GM19351 (cell line): ENCODE measurements at regions not wholly inside any gene's neighbourhood (a gene's known extent, or its start where the extent isn't known, plus 50 kb on each side); places are given as distances from the start of the nearest gene placed in this dataset.
"Not testable (repeated sequence)": the region's sequence is repeated elsewhere in the genome, so short reads cannot be mapped to it uniquely, and the experiment has no call there.

Experiments
- ATAC-seq: cut with Tn5 transposase; IDR thresholded peaks from one replicate; pipeline ENCODE4 v1.9.1; 2021; ENCODE audit warnings: mild to moderate bottlenecking, moderate library complexity; ENCODE audit not compliant: unreplicated experiment

- ATAC-seq: not testable (repeated sequence)
Measured at GRCh38 chr12:54799966-54800365, 54.4 kb upstream of the MUCL1 start.

GRCh38 chr12:54798651-54799050, 55.7 kb upstream of the MUCL1 start:
- ATAC-seq: no peak

- no peak for ATAC-seq
Measured at GRCh38 chr12:54796991-54797390, 57.3 kb upstream of the MUCL1 start.

GRCh38 chr12:54795644-54796043, 58.7 kb upstream of the MUCL1 start:
- ATAC-seq: no peak

- ATAC-seq: no peak
Measured at GRCh38 chr12:54786081-54786480, 68.2 kb upstream of the MUCL1 start.

GRCh38 chr12:54784115-54784514, 70.2 kb upstream of the MUCL1 start:
- ATAC-seq: no peak

GRCh38 chr12:54777031-54777430, 77.3 kb upstream of the MUCL1 start:
- ATAC-seq: not testable (repeated sequence)

- ATAC-seq: no peak
Measured at GRCh38 chr12:54773593-54773992, 80.7 kb upstream of the MUCL1 start.

GRCh38 chr12:54765652-54766051, 88.7 kb upstream of the MUCL1 start:
- no peak for ATAC-seq

GRCh38 chr12:54762390-54762789, 91.9 kb upstream of the MUCL1 start:
- no peak for ATAC-seq

- ATAC-seq: no peak
Measured at GRCh38 chr12:54759751-54760150, 94.6 kb upstream of the MUCL1 start.

- ATAC-seq: no peak
Measured at GRCh38 chr12:54751493-54751892, 102.8 kb upstream of the MUCL1 start.

- ATAC-seq: peak; percentile 88
Measured at GRCh38 chr12:54749191-54749818, 101.1 kb upstream of the DCD start.

GRCh38 chr12:54744590-54744989, 96.4 kb upstream of the DCD start:
- ATAC-seq: no peak

- ATAC-seq: no peak
Measured at GRCh38 chr12:54740882-54741281, 92.7 kb upstream of the DCD start.

- no peak for ATAC-seq
Measured at GRCh38 chr12:54736549-54736948, 88.4 kb upstream of the DCD start.

- no peak for ATAC-seq
Measured at GRCh38 chr12:54734196-54734950, 86.2 kb upstream of the DCD start.

GRCh38 chr12:54725233-54725843, 77.2 kb upstream of the DCD start:
- no peak for ATAC-seq

GRCh38 chr12:54723379-54724256, 75.5 kb upstream of the DCD start:
- ATAC-seq: peak; percentile 80

- ATAC-seq: no peak
Measured at GRCh38 chr12:54721312-54721711, 73.1 kb upstream of the DCD start.

- no peak for ATAC-seq
Measured at GRCh38 chr12:54719691-54720090, 71.5 kb upstream of the DCD start.
